Tibial nerve (tissue), 4 donors: ENCODE measurements at regions not wholly inside any gene's neighbourhood (a gene's known extent, or its start where the extent isn't known, plus 50 kb on each side); places are given as distances from the start of the nearest gene placed in this dataset.

ENCODE experiments used
- DNase-seq, 2 donors: peaks; one replicate each; pipeline ENCODE4 v3.0.0-alpha.2; 2019; ENCODE audit warnings: low spot score in 2 of 2
- H3K27ac ChIP-seq, 4 donors: fragments of 200-600 bp; sonication (generic) in 3 of 4; one replicate each; pipeline ENCODE4 v1.5.1; 2017 to 2019; ENCODE audit warnings: mild to moderate bottlenecking in 1 of 4
- H3K27me3 ChIP-seq, 2 donors: fragments of 200-600 bp; sonication (generic) in 1 of 2; one replicate each; pipeline versions ENCODE4 v1.5.1 to v1.6.0; 2017 to 2019
- H3K36me3 ChIP-seq, 3 donors: fragments of 200-600 bp; sonication (generic); one replicate each; pipeline ENCODE4 v1.5.1; 2018 to 2019
- H3K4me1 ChIP-seq, 4 donors: fragments of 200-600 bp; sonication (generic) in 3 of 4; one replicate each; pipeline ENCODE4 v1.5.1; 2017 to 2019
- H3K4me3 ChIP-seq, 4 donors: fragments of 200-600 bp; sonication (generic) in 3 of 4; one replicate each; pipeline ENCODE4 v1.5.1; 2017 to 2019; ENCODE audit warnings: mild to moderate bottlenecking in 1 of 4, moderate library complexity in 1 of 4
- H3K9me3 ChIP-seq, 4 donors: fragments of 200-600 bp; sonication (generic) in 3 of 4; one replicate each; pipeline ENCODE4 v1.5.1; 2017 to 2019
- EP300 ChIP-seq, 2 donors: sonication (generic); formaldehyde crosslinking; IDR thresholded peaks; one replicate each; pipeline ENCODE4 v1.6.1; 2017; ENCODE audit warnings: antibody characterized with exemption in 2 of 2, mild to moderate bottlenecking in 1 of 2
- POLR2A ChIP-seq, 2 donors: fragments of 450-650 bp; IDR thresholded peaks; one replicate each; pipeline ENCODE4 v1.6.1; 2017; ENCODE audit warnings: antibody characterized with exemption in 2 of 2, mild to moderate bottlenecking in 2 of 2, moderate library complexity in 2 of 2
- WGBS, 2 donors: methylation state at CpG; one replicate each; pipeline ENCODE4 v1.1.5; 2018; 5-methylcytosine and 5-hydroxymethylcytosine counted together
- TF ChIP-seq, protein P1 (sequence below), 5 experiments: fragments of 200-600 bp in 3 of 5; fragments of 450-650 bp in 2 of 5; sonication (generic) in 3 of 5; IDR thresholded peaks; one replicate each; pipeline ENCODE4 v1.5.1; 2016 to 2019; ENCODE audit warnings: antibody characterized with exemption in 5 of 5, mild to moderate bottlenecking in 3 of 5, moderate library complexity in 2 of 5

GRCh38 chr4:171007618-171008390, 805.4 kb upstream of the GALNTL6 start:
- H3K36me3 ChIP-seq: no peaks in the 10 kb centered on the region
- TF ChIP-seq POLR2A (IDR thresholded peaks at IDR 0.05) (no peak), EP300 (IDR thresholded peaks at IDR 0.05) (no peak)
- TF ChIP-seq, protein P1, sequence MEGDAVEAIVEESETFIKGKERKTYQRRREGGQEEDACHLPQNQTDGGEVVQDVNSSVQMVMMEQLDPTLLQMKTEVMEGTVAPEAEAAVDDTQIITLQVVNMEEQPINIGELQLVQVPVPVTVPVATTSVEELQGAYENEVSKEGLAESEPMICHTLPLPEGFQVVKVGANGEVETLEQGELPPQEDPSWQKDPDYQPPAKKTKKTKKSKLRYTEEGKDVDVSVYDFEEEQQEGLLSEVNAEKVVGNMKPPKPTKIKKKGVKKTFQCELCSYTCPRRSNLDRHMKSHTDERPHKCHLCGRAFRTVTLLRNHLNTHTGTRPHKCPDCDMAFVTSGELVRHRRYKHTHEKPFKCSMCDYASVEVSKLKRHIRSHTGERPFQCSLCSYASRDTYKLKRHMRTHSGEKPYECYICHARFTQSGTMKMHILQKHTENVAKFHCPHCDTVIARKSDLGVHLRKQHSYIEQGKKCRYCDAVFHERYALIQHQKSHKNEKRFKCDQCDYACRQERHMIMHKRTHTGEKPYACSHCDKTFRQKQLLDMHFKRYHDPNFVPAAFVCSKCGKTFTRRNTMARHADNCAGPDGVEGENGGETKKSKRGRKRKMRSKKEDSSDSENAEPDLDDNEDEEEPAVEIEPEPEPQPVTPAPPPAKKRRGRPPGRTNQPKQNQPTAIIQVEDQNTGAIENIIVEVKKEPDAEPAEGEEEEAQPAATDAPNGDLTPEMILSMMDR (IDR thresholded peaks at IDR 0.05): no peak
- no peaks in the 10 kb centered on the region for H3K4me1 ChIP-seq
- H3K9me3 ChIP-seq: peaks cover 0 to 15% (median 0%) of the 10 kb centered on the region in 4 donors
- no peak overlapping the region for H3K4me3 ChIP-seq
- DNase-seq: no peak
- no peak overlapping the region for H3K27ac ChIP-seq
- WGBS, 2 donors: 56 to 87% methylated on average over 3 of the region's 3 CpGs
- no peaks in the 10 kb centered on the region for H3K27me3 ChIP-seq

DNA sequence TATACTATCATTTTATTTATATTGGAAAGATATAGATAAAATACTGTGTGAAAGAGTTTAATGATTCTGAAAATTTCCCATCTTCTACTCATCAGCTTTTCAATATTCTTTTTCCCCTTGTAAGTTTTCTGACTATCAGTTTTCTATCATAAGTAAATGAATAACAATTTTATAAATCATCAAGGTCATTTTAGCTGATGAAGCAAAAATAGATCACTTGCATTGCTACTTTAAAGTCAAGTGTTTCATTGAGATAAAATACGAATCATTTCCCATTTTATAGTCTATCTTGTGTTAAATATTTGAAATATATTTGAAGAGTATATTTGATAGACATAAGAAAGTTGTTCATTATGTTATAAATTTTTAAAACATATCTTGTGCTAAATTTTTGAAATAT, 811.0 kb upstream of the GALNTL6 start:
- no peak overlapping the region for H3K4me3 ChIP-seq
- no peaks in the 10 kb centered on the region for H3K36me3 ChIP-seq
- WGBS, 2 donors: 83 to 84% methylated on average over 1 of the region's 1 CpG
- H3K4me1 ChIP-seq: no peaks in the 10 kb centered on the region
- no peaks in the 10 kb centered on the region for H3K27me3 ChIP-seq
- H3K27ac ChIP-seq: no peak overlapping the region
- no peak for DNase-seq
- no peaks in the 10 kb centered on the region for H3K9me3 ChIP-seq
- TF ChIP-seq EP300 (IDR thresholded peaks at IDR 0.05) (no peak), POLR2A (IDR thresholded peaks at IDR 0.05) (no peak)
- TF ChIP-seq, protein P1 (IDR thresholded peaks at IDR 0.05): no peak

DNA sequence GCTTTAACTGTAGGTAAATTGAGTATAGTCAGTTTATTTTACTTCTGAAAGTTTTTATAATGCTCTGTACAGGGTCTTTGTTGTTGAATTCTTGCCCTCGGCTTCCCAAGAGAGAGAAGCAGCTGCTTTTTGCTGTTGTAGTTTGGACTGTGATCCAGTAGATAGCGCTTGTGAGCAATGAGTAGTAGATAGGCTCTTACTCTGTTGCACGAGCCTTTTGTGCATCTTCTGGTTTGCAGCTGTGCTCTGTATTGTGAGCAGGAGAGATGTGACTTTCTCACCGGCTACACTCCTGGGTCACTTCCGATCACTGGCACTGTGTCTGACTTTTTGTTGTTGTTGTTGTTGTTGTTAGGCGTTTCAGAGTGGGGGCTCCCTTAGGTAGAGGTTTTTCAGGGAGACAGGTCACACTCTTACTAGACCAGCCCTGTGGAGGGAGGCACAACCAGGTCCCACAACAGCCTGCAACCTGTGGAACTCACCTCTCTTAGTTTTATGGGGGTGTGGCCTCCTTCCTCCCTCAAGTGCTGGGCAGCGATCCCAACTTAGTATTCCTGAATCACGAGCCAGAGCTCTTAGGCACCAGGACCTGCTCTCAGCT, 822.1 kb upstream of the GALNTL6 start:
- DNase-seq: no peak
- H3K9me3 ChIP-seq: peaks cover 0 to 7% (median 0%) of the 10 kb centered on the region in 4 donors
- no peak overlapping the region for H3K4me3 ChIP-seq
- no peak for TF ChIP-seq POLR2A (IDR thresholded peaks at IDR 0.05)
- no peak for TF ChIP-seq EP300 (IDR thresholded peaks at IDR 0.05)
- TF ChIP-seq, protein P1 (IDR thresholded peaks at IDR 0.05): peak in 2 of 5 experiments; percentile 17 to 20
- WGBS, 2 donors: 41 to 53% methylated on average over 7 to 8 of the region's 8 CpGs
- no peak overlapping the region for H3K27ac ChIP-seq
- no peaks in the 10 kb centered on the region for H3K36me3 ChIP-seq
- H3K4me1 ChIP-seq: no peaks in the 10 kb centered on the region
- no peaks in the 10 kb centered on the region for H3K27me3 ChIP-seq

DNA sequence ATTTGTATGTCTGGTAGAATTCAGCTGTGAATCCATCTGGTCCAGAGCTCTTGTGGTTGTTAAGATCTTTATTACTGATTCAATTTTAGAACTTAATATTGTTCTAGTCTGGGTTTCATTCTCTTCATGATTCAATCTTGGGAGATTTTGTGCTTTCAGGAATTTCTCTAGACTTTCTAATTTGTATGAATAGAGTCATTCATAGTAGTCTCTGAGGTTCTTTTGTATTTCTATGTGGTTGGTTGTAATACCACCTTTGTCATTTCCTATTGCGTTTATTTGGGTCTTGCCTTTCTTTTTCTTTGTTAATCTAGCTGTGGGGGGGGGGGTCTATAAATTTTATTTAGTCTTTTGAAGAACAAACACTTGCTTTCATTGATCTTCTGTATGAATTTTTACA, 824.8 kb upstream of the GALNTL6 start:
- H3K4me1 ChIP-seq: no peaks in the 10 kb centered on the region
- H3K9me3 ChIP-seq: peaks cover 0 to 7% (median 0%) of the 10 kb centered on the region in 4 donors
- H3K27me3 ChIP-seq: no peaks in the 10 kb centered on the region
- H3K27ac ChIP-seq: no peak overlapping the region
- H3K4me3 ChIP-seq: no peak overlapping the region
- TF ChIP-seq EP300 (IDR thresholded peaks at IDR 0.05): no peak
- TF ChIP-seq, protein P1 (IDR thresholded peaks at IDR 0.05): no peak
- no peak for TF ChIP-seq POLR2A (IDR thresholded peaks at IDR 0.05)
- WGBS, 2 donors: 55 to 56% methylated on average over 1 of the region's 1 CpG
- no peak for DNase-seq
- no peaks in the 10 kb centered on the region for H3K36me3 ChIP-seq

DNA sequence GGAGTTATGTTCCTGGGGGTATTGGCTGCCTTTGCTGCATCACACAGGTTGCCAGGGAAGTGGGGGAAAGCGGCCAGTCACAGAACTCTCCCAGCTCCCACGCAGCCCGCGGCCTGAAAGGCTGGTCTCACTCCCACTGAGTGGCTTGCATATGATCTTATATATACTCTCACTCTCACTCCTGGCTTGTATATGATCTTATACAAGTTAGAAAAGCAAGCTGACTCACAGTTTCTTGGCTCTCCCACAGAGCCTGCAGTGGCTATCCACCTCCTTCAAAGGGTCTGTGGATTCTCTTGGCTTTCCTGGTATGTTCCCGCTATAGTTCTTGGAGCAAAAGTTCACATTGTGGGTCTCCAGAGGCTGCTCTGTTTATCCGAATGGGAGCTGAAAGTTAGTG, 833.5 kb upstream of the GALNTL6 start:
- no peaks in the 10 kb centered on the region for H3K36me3 ChIP-seq
- no peak overlapping the region for H3K27ac ChIP-seq
- peaks cover 0 to 4% (median 0%) of the 10 kb centered on the region in 4 donors for H3K9me3 ChIP-seq
- no peaks in the 10 kb centered on the region for H3K27me3 ChIP-seq
- TF ChIP-seq POLR2A (IDR thresholded peaks at IDR 0.05) (no peak), EP300 (IDR thresholded peaks at IDR 0.05) (no peak)
- TF ChIP-seq, protein P1 (IDR thresholded peaks at IDR 0.05): no peak
- 60 to 73% methylated on average over 6 of the region's 6 CpGs for WGBS, 2 donors
- no peak overlapping the region for H3K4me3 ChIP-seq
- no peaks in the 10 kb centered on the region for H3K4me1 ChIP-seq
- DNase-seq: no peak
